Upper lobe of right lung (tissue), 1 donor: ENCODE measurements at regions not wholly inside any gene's neighbourhood (a gene's known extent, or its start where the extent isn't known, plus 50 kb on each side); places are given as distances from the start of the nearest gene placed in this dataset.

Source experiments
- ATAC-seq: fragments of 200-7000 bp; cut with Tn5 transposase; one replicate; pipeline ENCODE4 v1.9.1; 2020; ENCODE audit warnings: mild to moderate bottlenecking, moderate library complexity
- DNase-seq: peaks from one replicate; pipeline ENCODE4 v3.0.0-alpha.2; 2020
- H3K27ac ChIP-seq: fragments of 200-600 bp; one replicate; pipeline ENCODE4 v1.8.0; 2022
- H3K27me3 ChIP-seq: fragments of 200-600 bp; one replicate; pipeline ENCODE4 v1.8.0; 2022; ENCODE audit warnings: mild to moderate bottlenecking
- H3K36me3 ChIP-seq: fragments of 200-600 bp; one replicate; pipeline ENCODE4 v1.8.0; 2022
- H3K4me1 ChIP-seq: fragments of 200-600 bp; one replicate; pipeline ENCODE4 v1.8.0; 2022
- H3K4me3 ChIP-seq: fragments of 200-600 bp; one replicate; pipeline ENCODE4 v1.8.0; 2022; ENCODE audit warnings: mild to moderate bottlenecking
- H3K9me3 ChIP-seq: fragments of 200-600 bp; one replicate; pipeline ENCODE4 v1.8.0; 2022
- intact Hi-C: fragments of 100-400 bp; cut with DNase I; formaldehyde crosslinking; loops from one replicate; pipeline ENCODE4 v1.11.0; 2022
- TF ChIP-seq, protein P1 (sequence below): fragments of 200-600 bp; IDR thresholded peaks from one replicate; pipeline ENCODE4 v1.8.0; 2022; ENCODE audit warnings: antibody characterized with exemption
- donor health status: DM: no; HTN: yes; CAD: no; lungs with severe emphysema.

- Histone ChIP-seq H3K27ac (no peak overlapping the region), H3K9me3 (no peaks in the 10 kb centered on the region), H3K4me1 (no peaks in the 10 kb centered on the region), H3K4me3 (no peak overlapping the region), H3K27me3 (no peaks in the 10 kb centered on the region), H3K36me3 (no peaks in the 10 kb centered on the region)
- TF ChIP-seq, protein P1, sequence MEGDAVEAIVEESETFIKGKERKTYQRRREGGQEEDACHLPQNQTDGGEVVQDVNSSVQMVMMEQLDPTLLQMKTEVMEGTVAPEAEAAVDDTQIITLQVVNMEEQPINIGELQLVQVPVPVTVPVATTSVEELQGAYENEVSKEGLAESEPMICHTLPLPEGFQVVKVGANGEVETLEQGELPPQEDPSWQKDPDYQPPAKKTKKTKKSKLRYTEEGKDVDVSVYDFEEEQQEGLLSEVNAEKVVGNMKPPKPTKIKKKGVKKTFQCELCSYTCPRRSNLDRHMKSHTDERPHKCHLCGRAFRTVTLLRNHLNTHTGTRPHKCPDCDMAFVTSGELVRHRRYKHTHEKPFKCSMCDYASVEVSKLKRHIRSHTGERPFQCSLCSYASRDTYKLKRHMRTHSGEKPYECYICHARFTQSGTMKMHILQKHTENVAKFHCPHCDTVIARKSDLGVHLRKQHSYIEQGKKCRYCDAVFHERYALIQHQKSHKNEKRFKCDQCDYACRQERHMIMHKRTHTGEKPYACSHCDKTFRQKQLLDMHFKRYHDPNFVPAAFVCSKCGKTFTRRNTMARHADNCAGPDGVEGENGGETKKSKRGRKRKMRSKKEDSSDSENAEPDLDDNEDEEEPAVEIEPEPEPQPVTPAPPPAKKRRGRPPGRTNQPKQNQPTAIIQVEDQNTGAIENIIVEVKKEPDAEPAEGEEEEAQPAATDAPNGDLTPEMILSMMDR = no peak
- no peak for DNase-seq
- intact Hi-C loops = no loop called here
- ATAC-seq = no peak
Observed at GRCh38 chr4:23323436-23323835, 566.4 kb downstream of the PPARGC1A start.

DNA sequence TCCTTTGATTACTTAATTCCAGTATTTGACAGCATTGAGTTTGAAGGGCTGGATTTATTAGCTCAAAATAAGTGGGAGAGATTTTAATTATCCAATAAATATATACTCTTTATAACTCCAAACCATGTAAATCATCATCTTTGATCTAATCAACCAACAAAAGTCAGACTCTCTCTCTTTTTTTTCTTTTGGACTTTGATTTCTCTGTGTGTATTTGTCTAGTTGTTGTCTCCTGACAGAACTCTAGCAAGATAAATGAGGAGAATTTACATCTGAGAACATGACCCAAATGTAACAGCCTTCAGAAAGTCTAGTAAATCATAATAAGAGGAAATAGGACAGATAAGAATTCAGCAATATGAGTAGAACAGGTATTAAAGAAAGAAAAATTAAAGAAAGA is 567.1 kb downstream of the PPARGC1A start:
- no peak for DNase-seq
- no peak overlapping the region for H3K27ac ChIP-seq
- no peaks in the 10 kb centered on the region for H3K27me3 ChIP-seq
- H3K36me3 ChIP-seq = no peaks in the 10 kb centered on the region
- no peak overlapping the region for H3K4me3 ChIP-seq
- H3K4me1 ChIP-seq = no peaks in the 10 kb centered on the region
- no peak for ATAC-seq
- no peaks in the 10 kb centered on the region for H3K9me3 ChIP-seq
- TF ChIP-seq, protein P1 = no peak
- intact Hi-C loops = no loop called here

DNA sequence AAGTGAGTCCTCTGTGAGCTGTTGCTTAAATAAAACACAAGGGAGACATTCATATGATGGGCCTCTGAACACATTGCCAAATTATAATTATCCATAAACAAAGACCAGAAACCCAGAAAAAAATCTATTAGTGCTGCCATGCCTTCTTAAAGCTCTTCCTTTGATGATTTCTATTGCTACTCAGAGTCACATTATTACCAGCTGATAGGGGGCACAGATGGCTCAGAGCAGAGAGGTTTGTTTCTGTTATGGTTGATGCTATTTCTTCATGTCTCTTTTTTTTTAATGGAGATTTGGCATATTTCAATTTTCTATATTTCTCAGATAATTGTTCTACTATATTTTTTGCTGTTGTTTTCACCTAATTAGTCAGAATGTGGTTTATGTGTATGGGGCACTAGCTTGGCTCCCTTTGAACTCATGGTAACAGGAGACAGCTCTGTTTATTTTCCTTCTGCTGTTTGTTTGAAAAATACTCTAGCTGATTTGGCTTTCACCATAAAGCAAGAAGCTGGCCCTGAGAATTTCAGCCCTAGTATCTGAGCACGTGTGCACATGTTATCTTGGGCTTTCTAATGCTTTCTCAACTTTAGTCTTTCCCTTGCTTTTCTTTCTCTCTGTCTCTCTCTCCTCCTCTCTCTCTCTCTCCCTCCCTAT is 568.8 kb downstream of the PPARGC1A start:
- no peak overlapping the region for H3K27ac ChIP-seq
- ATAC-seq (no peak), DNase-seq (no peak)
- H3K27me3 ChIP-seq = no peaks in the 10 kb centered on the region
- no peaks in the 10 kb centered on the region for H3K4me1 ChIP-seq
- TF ChIP-seq, protein P1 = no peak
- no peak overlapping the region for H3K4me3 ChIP-seq
- no peaks in the 10 kb centered on the region for H3K9me3 ChIP-seq
- intact Hi-C loops = no loop called here
- H3K36me3 ChIP-seq = no peaks in the 10 kb centered on the region

DNA sequence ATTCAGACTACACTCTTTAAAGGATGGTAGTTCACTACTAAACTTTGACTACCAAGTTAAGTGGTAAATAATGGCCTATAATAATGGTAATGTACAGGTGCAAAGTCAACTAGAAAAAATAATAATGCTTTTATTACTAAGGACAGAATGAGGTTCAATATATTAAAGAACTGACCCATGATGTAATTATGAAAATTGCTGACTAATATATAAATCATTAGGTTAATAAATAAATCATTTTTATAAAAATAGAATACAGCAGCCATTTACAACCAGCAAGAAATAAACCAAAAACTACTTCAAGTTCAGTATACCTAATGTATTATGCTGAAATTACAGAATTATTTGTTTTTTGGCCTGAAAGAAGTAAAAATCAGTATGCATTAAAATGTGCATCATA is 577.2 kb downstream of the PPARGC1A start:
- TF ChIP-seq, protein P1 = no peak
- no peaks in the 10 kb centered on the region for H3K4me1 ChIP-seq

DNA sequence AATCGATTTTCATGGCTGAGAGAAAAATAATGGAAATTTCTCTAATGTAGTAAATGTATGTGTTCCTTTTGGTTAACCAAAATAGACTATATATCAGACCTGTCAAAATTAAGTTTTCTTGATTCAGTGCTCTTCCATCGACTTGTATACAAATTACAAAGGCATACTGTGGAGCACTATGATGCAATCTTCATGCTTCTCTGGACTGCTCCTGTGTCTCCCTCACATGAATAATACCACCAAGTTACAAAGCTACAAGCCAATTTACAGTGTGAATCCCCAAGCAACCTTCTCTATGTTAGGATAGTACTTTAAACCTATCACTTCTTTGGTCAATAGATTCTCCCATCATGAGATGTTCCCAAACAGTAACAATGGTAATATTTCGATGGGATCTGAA is 577.9 kb downstream of the PPARGC1A start:
- no peaks in the 10 kb centered on the region for H3K9me3 ChIP-seq
- no peaks in the 10 kb centered on the region for H3K36me3 ChIP-seq
- ATAC-seq = no peak
- no peaks in the 10 kb centered on the region for H3K4me1 ChIP-seq
- TF ChIP-seq, protein P1 = no peak
- intact Hi-C loops = no loop called here
- H3K4me3 ChIP-seq = no peak overlapping the region
- no peak overlapping the region for H3K27ac ChIP-seq
- H3K27me3 ChIP-seq = no peaks in the 10 kb centered on the region
- DNase-seq = no peak

More for the DNA sequence above, 577.2 kb downstream of the PPARGC1A start:
- Histone ChIP-seq H3K27ac (no peak overlapping the region), H3K36me3 (no peaks in the 10 kb centered on the region), H3K4me3 (no peak overlapping the region), H3K9me3 (no peaks in the 10 kb centered on the region), H3K27me3 (no peaks in the 10 kb centered on the region)
- DNase-seq = no peak
- intact Hi-C loops = no loop called here
- ATAC-seq = no peak

DNA sequence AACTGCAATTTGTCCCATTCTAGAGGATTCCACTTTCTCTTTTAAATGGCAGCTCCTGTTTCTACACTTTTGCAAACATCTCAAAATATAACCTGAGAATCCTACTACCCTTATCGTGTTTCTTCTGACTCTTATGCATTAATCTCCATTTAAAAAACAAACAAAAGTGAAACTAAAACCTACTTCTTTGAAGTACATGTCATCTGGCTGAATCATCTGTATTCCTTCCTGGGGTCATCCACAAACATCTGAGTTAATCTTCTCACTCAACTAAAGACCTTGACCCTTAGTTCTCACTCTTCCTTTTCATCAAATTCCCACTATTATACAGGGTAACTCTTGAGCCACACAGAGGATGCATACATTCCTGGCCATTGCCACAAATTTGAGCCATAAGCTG is 584.8 kb downstream of the PPARGC1A start:
- Histone ChIP-seq H3K27me3 (no peaks in the 10 kb centered on the region), H3K4me3 (no peak overlapping the region), H3K9me3 (no peaks in the 10 kb centered on the region), H3K36me3 (no peaks in the 10 kb centered on the region), H3K4me1 (no peaks in the 10 kb centered on the region), H3K27ac (no peak overlapping the region)
- intact Hi-C loops = no loop called here
- no peak for DNase-seq
- TF ChIP-seq, protein P1 = no peak
- ATAC-seq = no peak
